ENCODE measurements at regions not wholly inside any gene's neighbourhood (a gene's known extent, or its start where the extent isn't known, plus 50 kb on each side); places are given as distances from the start of the nearest gene placed in this dataset.

DNA sequence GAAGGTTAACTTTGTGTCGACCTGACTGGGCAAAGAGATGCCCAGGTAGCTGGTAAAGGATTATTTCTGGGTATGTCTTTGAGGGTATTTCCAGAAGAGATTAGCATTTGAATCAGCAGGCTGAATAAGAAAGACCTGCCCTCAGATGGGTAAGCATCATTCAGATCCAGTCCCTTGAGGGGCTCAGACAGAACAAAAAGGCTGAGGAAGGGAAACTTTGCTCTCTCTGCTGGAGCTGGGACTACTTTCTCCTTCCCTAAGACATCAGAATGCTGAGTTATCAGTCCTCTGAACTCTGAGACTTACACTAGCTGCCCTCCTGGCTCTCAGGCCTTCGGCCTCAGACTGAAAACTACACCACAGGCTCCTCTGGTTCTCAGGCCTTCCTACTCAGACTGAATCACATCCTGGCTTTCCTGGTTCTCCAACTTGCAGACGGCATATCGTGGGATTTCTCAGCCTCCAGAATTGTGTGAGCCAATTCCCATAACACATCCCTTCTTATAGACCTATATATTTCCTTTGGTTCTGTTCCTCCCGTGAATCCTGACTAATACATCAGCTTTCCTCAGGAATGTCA lies 982.9 kb downstream of the TUSC7 start:
- H3K9me3 ChIP-seq = no peaks in the 10 kb centered on the region
- intact Hi-C loops (cut with DNase I) = no loop called here
- no peak for DNase-seq
- no peak overlapping the region for H3K4me3 ChIP-seq
- H3K9ac ChIP-seq (ENCODE audit: low read depth in 2 of 2, low read length in 2 of 2) = no peak overlapping the region
- no peak overlapping the region for H3K27ac ChIP-seq
- TF ChIP-seq, protein P1, sequence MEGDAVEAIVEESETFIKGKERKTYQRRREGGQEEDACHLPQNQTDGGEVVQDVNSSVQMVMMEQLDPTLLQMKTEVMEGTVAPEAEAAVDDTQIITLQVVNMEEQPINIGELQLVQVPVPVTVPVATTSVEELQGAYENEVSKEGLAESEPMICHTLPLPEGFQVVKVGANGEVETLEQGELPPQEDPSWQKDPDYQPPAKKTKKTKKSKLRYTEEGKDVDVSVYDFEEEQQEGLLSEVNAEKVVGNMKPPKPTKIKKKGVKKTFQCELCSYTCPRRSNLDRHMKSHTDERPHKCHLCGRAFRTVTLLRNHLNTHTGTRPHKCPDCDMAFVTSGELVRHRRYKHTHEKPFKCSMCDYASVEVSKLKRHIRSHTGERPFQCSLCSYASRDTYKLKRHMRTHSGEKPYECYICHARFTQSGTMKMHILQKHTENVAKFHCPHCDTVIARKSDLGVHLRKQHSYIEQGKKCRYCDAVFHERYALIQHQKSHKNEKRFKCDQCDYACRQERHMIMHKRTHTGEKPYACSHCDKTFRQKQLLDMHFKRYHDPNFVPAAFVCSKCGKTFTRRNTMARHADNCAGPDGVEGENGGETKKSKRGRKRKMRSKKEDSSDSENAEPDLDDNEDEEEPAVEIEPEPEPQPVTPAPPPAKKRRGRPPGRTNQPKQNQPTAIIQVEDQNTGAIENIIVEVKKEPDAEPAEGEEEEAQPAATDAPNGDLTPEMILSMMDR (IDR thresholded peaks at IDR 0.05) = no peak
- no peaks in the 10 kb centered on the region for H3K27me3 ChIP-seq
- H3K36me3 ChIP-seq = no peaks in the 10 kb centered on the region
- no peaks in the 10 kb centered on the region for H3K4me1 ChIP-seq

DNA sequence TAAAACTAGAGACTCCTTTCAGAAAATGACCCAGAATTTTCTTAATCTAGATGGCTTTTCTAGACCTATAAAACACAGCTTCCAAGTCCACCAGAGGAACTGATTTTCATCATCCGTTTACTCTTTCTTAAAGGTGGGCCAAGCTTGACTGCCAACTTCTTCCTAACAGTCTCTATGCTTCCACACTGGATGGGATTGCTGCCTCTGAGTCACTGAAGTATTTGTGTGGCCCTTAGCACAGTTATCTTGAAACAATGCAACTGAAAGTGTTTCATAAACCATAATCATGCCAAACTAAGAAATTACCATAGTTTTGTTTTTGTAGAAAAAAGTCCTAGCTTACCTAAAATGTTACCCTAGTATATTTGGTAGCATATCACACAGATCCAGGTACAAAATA lies 985.7 kb downstream of the TUSC7 start:
- H3K9ac ChIP-seq (ENCODE audit: low read depth in 2 of 2, low read length in 2 of 2) = no peak overlapping the region
- no peak for DNase-seq
- no peaks in the 10 kb centered on the region for H3K27me3 ChIP-seq
- TF ChIP-seq, protein P1 (IDR thresholded peaks at IDR 0.05) = no peak
- intact Hi-C loops (cut with DNase I) = no loop called here
- no peaks in the 10 kb centered on the region for H3K4me1 ChIP-seq
- no peaks in the 10 kb centered on the region for H3K9me3 ChIP-seq
- no peaks in the 10 kb centered on the region for H3K36me3 ChIP-seq
- no peak overlapping the region for H3K27ac ChIP-seq
- no peak overlapping the region for H3K4me3 ChIP-seq

DNA sequence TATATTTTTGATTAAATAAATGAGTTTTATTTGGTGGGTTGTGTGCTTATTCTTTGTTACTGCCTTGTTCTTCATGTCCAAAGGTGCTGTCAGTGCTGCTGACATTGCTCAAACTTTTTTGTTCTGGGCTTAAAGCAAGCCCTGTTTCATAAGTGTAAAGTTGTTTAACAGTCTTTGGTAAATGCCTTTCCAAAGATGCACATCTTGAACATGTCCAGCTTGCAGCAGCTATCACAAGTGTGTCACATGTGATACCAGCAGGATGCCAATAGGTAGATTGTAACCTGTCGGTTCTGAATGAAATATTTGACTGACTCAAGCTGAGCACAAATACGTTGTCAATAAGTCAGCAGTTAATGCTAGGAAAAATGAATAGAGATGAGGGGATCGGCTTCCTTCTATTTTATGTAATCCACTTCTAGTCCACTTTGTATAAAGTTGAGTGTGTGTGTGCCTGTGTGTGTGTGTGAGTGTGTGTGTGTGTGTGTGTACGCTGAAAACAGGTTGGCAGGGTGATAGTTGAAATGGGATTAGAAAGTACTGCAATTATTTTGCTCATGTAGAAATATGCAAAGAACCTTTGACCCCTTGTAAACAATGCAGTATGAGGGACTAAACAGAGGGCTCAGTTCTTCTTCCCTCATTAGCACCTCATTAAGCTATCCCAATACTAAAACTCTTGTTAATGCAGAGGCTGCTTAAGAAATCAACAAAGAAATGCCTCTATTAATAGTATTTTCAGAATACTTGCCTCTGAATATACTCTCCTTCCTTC lies 986.5 kb downstream of the TUSC7 start:
- Histone ChIP-seq H3K4me3 (no peak overlapping the region), H3K36me3 (no peaks in the 10 kb centered on the region), H3K9ac (ENCODE audit: low read depth in 2 of 2, low read length in 2 of 2) (no peak overlapping the region), H3K27me3 (no peaks in the 10 kb centered on the region), H3K9me3 (no peaks in the 10 kb centered on the region), H3K27ac (no peak overlapping the region), H3K4me1 (no peaks in the 10 kb centered on the region)
- no peak for DNase-seq
- TF ChIP-seq, protein P1 (IDR thresholded peaks at IDR 0.05) = no peak
- intact Hi-C loops (cut with DNase I) = no loop called here

DNA sequence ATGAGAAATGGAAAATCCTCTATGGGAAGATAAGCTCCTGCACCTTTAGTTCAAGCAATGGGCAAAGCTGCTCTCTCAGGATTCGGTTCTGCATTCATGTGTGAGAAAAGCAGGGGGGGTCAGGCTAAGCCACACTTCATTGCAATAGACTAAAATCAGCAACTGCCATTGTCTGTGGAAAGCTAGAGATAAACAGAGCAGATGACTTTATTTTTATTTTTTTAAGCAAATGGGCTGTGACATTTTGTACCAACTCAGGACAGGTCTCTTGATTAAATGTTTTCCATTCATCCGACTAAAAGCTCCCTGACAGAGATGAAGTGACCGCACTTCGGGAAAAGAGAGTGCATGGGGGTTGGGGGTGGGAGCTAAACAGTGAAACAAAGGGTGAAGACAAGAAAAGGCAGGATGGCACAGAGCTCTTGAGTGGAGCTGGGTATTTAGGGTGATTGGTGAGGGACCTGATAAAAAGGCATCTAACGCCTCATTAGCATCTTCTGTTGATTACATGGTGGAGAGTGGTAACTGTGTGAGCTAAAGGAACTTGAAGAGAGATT lies 987.4 kb downstream of the TUSC7 start:
- intact Hi-C loops (cut with DNase I) = no loop called here
- no peaks in the 10 kb centered on the region for H3K9me3 ChIP-seq
- no peak overlapping the region for H3K27ac ChIP-seq
- no peak for DNase-seq
- no peaks in the 10 kb centered on the region for H3K36me3 ChIP-seq
- no peak overlapping the region for H3K4me3 ChIP-seq
- TF ChIP-seq, protein P1 (IDR thresholded peaks at IDR 0.05) = no peak
- no peaks in the 10 kb centered on the region for H3K27me3 ChIP-seq
- H3K4me1 ChIP-seq = no peaks in the 10 kb centered on the region
- no peak overlapping the region for H3K9ac ChIP-seq (ENCODE audit: low read depth in 2 of 2, low read length in 2 of 2)

DNA sequence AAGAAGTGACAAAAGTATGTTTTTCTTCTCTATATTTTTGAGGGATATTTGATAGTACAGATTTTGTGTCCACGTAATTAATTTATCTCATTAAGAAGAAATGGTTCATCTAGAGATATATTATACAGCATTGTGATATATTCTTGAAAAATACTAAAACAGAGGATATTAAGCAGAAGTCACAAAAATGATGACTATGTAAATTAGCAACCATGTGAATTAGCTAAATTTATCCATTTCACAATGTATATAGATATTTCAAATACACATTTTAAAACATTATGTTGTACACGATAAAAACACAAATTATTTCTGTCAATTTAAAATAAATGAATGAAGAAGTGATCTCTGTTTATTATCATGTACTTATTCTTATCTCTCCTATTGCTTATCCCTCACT lies 989.5 kb downstream of the TUSC7 start:
- H3K27me3 ChIP-seq = no peaks in the 10 kb centered on the region
- H3K4me3 ChIP-seq = no peak overlapping the region
- no peaks in the 10 kb centered on the region for H3K4me1 ChIP-seq
- intact Hi-C loops (cut with DNase I) = no loop called here
- H3K27ac ChIP-seq = no peak overlapping the region
- TF ChIP-seq, protein P1 (IDR thresholded peaks at IDR 0.05) = no peak
- DNase-seq = no peak
- no peaks in the 10 kb centered on the region for H3K9me3 ChIP-seq
- H3K36me3 ChIP-seq = no peaks in the 10 kb centered on the region
- no peak overlapping the region for H3K9ac ChIP-seq (ENCODE audit: low read depth in 2 of 2, low read length in 2 of 2)

All from colonic mucosa (tissue), 4 donors.